HCT116 (cell line): ENCODE measurements at regions not wholly inside any gene's neighbourhood (a gene's known extent, or its start where the extent isn't known, plus 50 kb on each side); places are given as distances from the start of the nearest gene placed in this dataset.

Experiments used
- ATAC-seq: fragments of 200-7000 bp; cut with Tn5 transposase; 2 replicates; pipeline ENCODE4 v1.9.1; 2020; ENCODE audit warnings: mild to moderate bottlenecking, moderate library complexity
- BruUV-seq: library from RNA; stranded (reverse); fragments of 400-500 nt; replicated peaks from 2 replicates; lab custom pipeline; 2021; lab: Mats Ljungman, UMichigan
- CTCF ChIA-PET: fragments of 300-600 bp; sonication (Branson Sonifier 250); formaldehyde crosslinking; loops from one replicate; lab custom pipeline; 2021; ENCODE audit warnings: antibody characterized with exemption; lab: Charles Lee
- POLR2A ChIA-PET: fragments of 300-600, 350-600 bp; sonication (Branson Sonifier 250); formaldehyde crosslinking; loops from one replicate; lab custom pipeline; 2021; ENCODE audit warnings: antibody characterized with exemption; lab: Charles Lee
- RAD21 ChIA-PET, 2 experiments: fragments of 300-600 bp; sonication (Branson Sonifier 250); formaldehyde crosslinking; loops; one replicate each; lab custom pipeline; 2023; ENCODE audit warnings: low total read pairs in 2 of 2; ENCODE audit not compliant: uncharacterized antibody in 2 of 2, unreplicated experiment in 2 of 2, low non-redundant PET in 1 of 2; lab: Charles Lee
- DNase-seq: peaks from one replicate; pipeline ENCODE4 v3.0.0-alpha.2; 2010; ENCODE audit warnings: low read depth, low spot score
- H2AFZ ChIP-seq: fragments of 200-600 bp; shearing (Covaris generic), sonication (generic); 2 replicates; pipeline ENCODE4 v1.6.1; 2017; ENCODE audit warnings: low read depth, mixed run types, mixed read lengths, antibody characterized with exemption, low read length; ENCODE audit not compliant: poor library complexity, severe bottlenecking
- H3K27ac ChIP-seq: 2 replicates; pipeline ENCODE4 v1.5.1; 2012; ENCODE audit warnings: low read depth, low read length
- H3K27me3 ChIP-seq: fragments of 200-600 bp; sonication (generic); 2 replicates; pipeline ENCODE4 v1.6.1; 2016; ENCODE audit warnings: mixed run types, low read length, mixed read lengths; ENCODE audit not compliant: insufficient read depth
- H3K36me3 ChIP-seq, 2 experiments: fragments of 200-500 bp in 1 of 2; fragments of 200-600 bp in 1 of 2; sonication (Bioruptor generic) in 1 of 2; sonication (generic) in 1 of 2; 2 replicates each; pipeline versions ENCODE4 v1.5.1 to v1.6.1; 2014 to 2016; ENCODE audit warnings: low read length in 2 of 2, inconsistent platforms in 1 of 2, mixed read lengths in 1 of 2, mixed run types in 1 of 2; ENCODE audit not compliant: insufficient read depth in 2 of 2, control insufficient read depth in 1 of 2
- H3K4me1 ChIP-seq, 2 experiments: fragments of 200-600 bp in 1 of 2; sonication (generic) in 1 of 2; 2 replicates each; pipeline versions ENCODE4 v1.5.1 to v1.6.1; 2012 to 2017; ENCODE audit warnings: low read length in 2 of 2, inconsistent platforms in 1 of 2, mild to moderate bottlenecking in 1 of 2, mixed read lengths in 1 of 2, mixed run types in 1 of 2, moderate library complexity in 1 of 2; ENCODE audit not compliant: insufficient read depth in 2 of 2, control insufficient read depth in 1 of 2
- H3K4me2 ChIP-seq: fragments of 200-600 bp; sonication (generic); 2 replicates; pipeline ENCODE4 v1.6.1; 2017; ENCODE audit warnings: mixed run types, low read length, mixed read lengths
- H3K4me3 ChIP-seq, 2 experiments: fragments of 200-600 bp in 1 of 2; sonication (generic) in 1 of 2; replicated peaks in 1 of 2; 2 replicates each; pipeline ENCODE4 v1.5.1; 2011 to 2016; ENCODE audit warnings: low read length in 2 of 2, control low read depth in 1 of 2, low read depth in 1 of 2, mild to moderate bottlenecking in 1 of 2, mixed read lengths in 1 of 2, mixed run types in 1 of 2
- H3K79me2 ChIP-seq: fragments of 200-600 bp; sonication (generic); 2 replicates; pipeline ENCODE4 v1.6.1; 2017; ENCODE audit warnings: mild to moderate bottlenecking, mixed run types, low read length, moderate library complexity, mixed read lengths; ENCODE audit not compliant: insufficient read depth
- H3K9ac ChIP-seq: fragments of 200-600 bp; sonication (generic); 2 replicates; pipeline ENCODE4 v1.6.1; 2016; ENCODE audit warnings: low read length, mixed read lengths
- H3K9me2 ChIP-seq: fragments of 200-600 bp; sonication (generic), shearing (Covaris generic); 2 replicates; pipeline ENCODE4 v1.6.1; 2017; ENCODE audit warnings: mixed run types, mild to moderate bottlenecking, moderate library complexity; ENCODE audit not compliant: insufficient read depth
- H3K9me3 ChIP-seq, 2 experiments: fragments of 200-500 bp in 1 of 2; fragments of 200-600 bp in 1 of 2; sonication (Bioruptor generic) in 1 of 2; sonication (generic) in 1 of 2; 2 replicates each; pipeline ENCODE4 v1.6.1; 2014 to 2017; ENCODE audit warnings: low read length in 2 of 2, mixed read lengths in 2 of 2, inconsistent platforms in 1 of 2, low read depth in 1 of 2, mild to moderate bottlenecking in 1 of 2, mixed run types in 1 of 2, moderate library complexity in 1 of 2; ENCODE audit not compliant: control insufficient read depth in 1 of 2, insufficient read depth in 1 of 2
- H4K20me1 ChIP-seq: fragments of 200-600 bp; sonication (generic), shearing (Covaris generic); 2 replicates; pipeline ENCODE4 v1.6.1; 2017; ENCODE audit warnings: mixed run types, mild to moderate bottlenecking, moderate library complexity; ENCODE audit not compliant: insufficient read depth
- ATF3 ChIP-seq: IDR thresholded peaks from 2 replicates; pipeline ENCODE4 v1.6.1; 2012
- CBX3 ChIP-seq: IDR thresholded peaks from 2 replicates; pipeline ENCODE4 v1.6.1; 2012; ENCODE audit warnings: low read depth
- CEBPB ChIP-seq: IDR thresholded peaks from 2 replicates; pipeline ENCODE4 v1.6.1; 2012; ENCODE audit warnings: low read depth
- CTCF ChIP-seq, 3 experiments: fragments of 200-600 bp in 1 of 3; sonication (generic) in 1 of 3; IDR thresholded peaks in 2 of 3; conservative IDR thresholded peaks in 1 of 3; 2 replicates each; pipeline ENCODE4 v1.5.1; 2012 to 2017; ENCODE audit warnings: low read depth in 2 of 3, low read length in 2 of 3, antibody characterized with exemption in 1 of 3, borderline replicate concordance in 1 of 3, control low read depth in 1 of 3, mild to moderate bottlenecking in 1 of 3, mixed read lengths in 1 of 3, mixed run types in 1 of 3, moderate library complexity in 1 of 3; ENCODE audit not compliant: insufficient read depth in 1 of 3
- EGR1 ChIP-seq: IDR thresholded peaks from 2 replicates; pipeline ENCODE4 v1.6.1; 2012; ENCODE audit warnings: low read depth
- EZH2phosphoT487 ChIP-seq: fragments of 200-600 bp; IDR thresholded peaks from 2 replicates; pipeline ENCODE4 v1.6.1; 2018; ENCODE audit warnings: antibody characterized with exemption, borderline replicate concordance
- FOSL1 ChIP-seq: IDR thresholded peaks from 2 replicates; pipeline ENCODE4 v1.6.1; 2012; ENCODE audit warnings: low read depth
- JUND ChIP-seq: IDR thresholded peaks from 2 replicates; pipeline ENCODE4 v1.6.1; 2012
- MAX ChIP-seq: IDR thresholded peaks from 2 replicates; pipeline ENCODE4 v1.6.1; 2012
- POLR2A ChIP-seq: IDR thresholded peaks from 2 replicates; pipeline ENCODE4 v1.7.0; 2011; ENCODE audit warnings: borderline replicate concordance; ENCODE audit not compliant: insufficient read depth, insufficient read length; ENCODE audit errors: extremely low read depth
- POLR2AphosphoS5 ChIP-seq: IDR thresholded peaks from 2 replicates; pipeline ENCODE4 v1.6.1; 2011; ENCODE audit warnings: mild to moderate bottlenecking, low read depth, low read length, moderate library complexity
- RAD21 ChIP-seq: IDR thresholded peaks from 2 replicates; pipeline ENCODE4 v1.6.1; 2012; ENCODE audit warnings: low read depth, mild to moderate bottlenecking
- REST ChIP-seq: IDR thresholded peaks from 2 replicates; pipeline ENCODE4 v1.6.1; 2012; ENCODE audit warnings: low read depth
- SIN3A ChIP-seq: IDR thresholded peaks from 2 replicates; pipeline ENCODE4 v1.6.1; 2012; ENCODE audit warnings: low read depth
- SP1 ChIP-seq: IDR thresholded peaks from 2 replicates; pipeline ENCODE4 v1.6.1; 2012; ENCODE audit warnings: low read depth
- TCF7L2 ChIP-seq: IDR thresholded peaks from 2 replicates; pipeline ENCODE4 v1.7.0; 2011; ENCODE audit warnings: borderline replicate concordance, inconsistent platforms; ENCODE audit not compliant: insufficient read depth, insufficient read length; ENCODE audit errors: extremely low read depth
- YY1 ChIP-seq: IDR thresholded peaks from 2 replicates; pipeline ENCODE4 v1.6.1; 2011; ENCODE audit warnings: low read length, low read depth, moderate library complexity, mild to moderate bottlenecking; ENCODE audit not compliant: insufficient replicate concordance; ENCODE audit errors: extremely low read depth
- ZFX ChIP-seq: fragments of 450-650 bp; IDR thresholded peaks from 2 replicates; pipeline ENCODE4 v1.6.1; 2017
- ZNF274 ChIP-seq: fragments of 200-500 bp; sonication (Bioruptor generic); IDR thresholded peaks from 2 replicates; pipeline ENCODE4 v1.6.1; 2014; ENCODE audit warnings: mild to moderate bottlenecking, low read depth, low read length, inconsistent platforms
- intact Hi-C: fragments of 100-400 bp; cut with micrococcal nuclease; formaldehyde crosslinking; loops from 2 replicates; pipeline ENCODE4 v1.10.0; 2022

GRCh38 chr4:111433441-111433840 is 711.8 kb upstream of the FAM241A start:
- Histone ChIP-seq H3K9ac (no peak overlapping the region), H3K4me3 (no peak overlapping the region), H4K20me1 (no peaks in the 10 kb centered on the region), H3K9me2 (no peaks in the 10 kb centered on the region), H2AFZ (no peak overlapping the region), H3K9me3 (no peaks in the 10 kb centered on the region), H3K27me3 (no peaks in the 10 kb centered on the region), H3K4me1 (peaks cover 0 to 5% of the 10 kb centered on the region in 2 experiments; a peak in 3 of 4 replicates), H3K4me2 (no peak overlapping the region), H3K27ac (no peak overlapping the region), H3K79me2 (no peaks in the 10 kb centered on the region), H3K36me3 (no peaks in the 10 kb centered on the region)
- no TSS peak for BruUV-seq
- DNase-seq (no peak), ATAC-seq (no peak)
- intact Hi-C loops = no loop called here
- ChIA-PET CTCF (no interaction called here), RAD21 (no interaction called here), POLR2A (no interaction called here)
- no peak for TF ChIP-seq REST
- TF ChIP-seq JUND = no peak
- TF ChIP-seq ZNF274 = no peak
- no peak for TF ChIP-seq ATF3
- TF ChIP-seq POLR2AphosphoS5 = no peak
- no peak for TF ChIP-seq FOSL1
- no peak for TF ChIP-seq EZH2phosphoT487
- TF ChIP-seq SP1 = no peak
- no peak for TF ChIP-seq ZFX
- no peak for TF ChIP-seq RAD21
- TF ChIP-seq POLR2A = no peak
- no peak for TF ChIP-seq MAX
- no peak for TF ChIP-seq YY1
- TF ChIP-seq EGR1 = no peak
- no peak for TF ChIP-seq CEBPB
- no peak for TF ChIP-seq CTCF (IDR thresholded peaks at IDR 0.05 in 2 of 3, conservative IDR thresholded peaks at IDR 0.05 in 1 of 3; ENCODE audit: borderline replicate concordance in 1 of 3, insufficient read depth in 1 of 3, low read depth in 2 of 3, low read length in 2 of 3)
- no peak for TF ChIP-seq CBX3
- no peak for TF ChIP-seq SIN3A
- TF ChIP-seq TCF7L2 = no peak
